ENCODE measurements at regions not wholly inside any gene's neighbourhood (a gene's known extent, or its start where the extent isn't known, plus 50 kb on each side); places are given as distances from the start of the nearest gene placed in this dataset.
A peak's percentile ranks its signal among the peaks of the same experiment; 100 is the strongest.

DNA sequence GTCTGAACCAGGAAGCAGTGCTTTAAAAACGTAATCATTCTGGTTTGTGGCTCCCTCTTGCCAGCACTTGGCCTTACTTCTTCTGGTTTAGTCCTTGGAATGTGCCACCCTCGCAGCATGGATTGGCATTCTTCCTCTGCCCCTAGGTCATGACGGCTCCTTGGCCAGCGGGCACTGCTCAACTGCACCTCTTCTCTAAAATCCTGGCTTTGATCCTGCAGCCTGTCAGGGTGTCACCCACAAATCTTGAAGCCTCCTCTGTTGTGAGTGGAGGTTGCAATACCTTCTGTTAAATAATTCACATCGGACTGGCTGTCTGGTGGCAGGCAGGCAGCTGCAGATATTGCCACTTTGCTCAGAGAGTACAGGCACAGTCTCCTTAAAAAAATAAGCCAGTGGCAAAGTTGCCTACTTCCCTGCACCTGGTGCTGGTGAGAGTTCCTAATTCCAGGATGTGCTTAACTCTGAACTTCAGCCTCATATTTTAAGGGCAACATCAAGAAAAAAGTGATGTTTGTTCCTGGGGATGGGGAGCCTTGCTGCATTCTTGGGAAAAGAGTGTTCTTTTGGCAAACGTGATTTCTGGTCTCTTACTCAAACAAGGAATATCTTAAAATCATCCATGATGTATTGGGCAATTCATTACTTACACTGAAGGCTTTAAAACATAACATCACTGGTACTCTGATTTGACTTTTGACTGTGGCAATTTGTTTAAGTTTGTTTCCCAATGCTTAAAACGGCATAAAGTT is 179.8 kb downstream of the FOXA2 start:
- H3K27ac ChIP-seq: peak overlapping the region; percentile 21 to 79 (median 58)
- no peak for DNase-seq

GRCh38 chr20:22403632-22404361 is 180.6 kb downstream of the FOXA2 start:
- TF ChIP-seq POLR2A (IDR thresholded peaks at IDR 0.05): no peak
- no peak for TF ChIP-seq POLR2AphosphoS5 (IDR thresholded peaks at IDR 0.05)
- no peak for TF ChIP-seq EP300 (IDR thresholded peaks at IDR 0.05)
- TF ChIP-seq CTCF (IDR thresholded peaks at IDR 0.05): no peak
- Histone ChIP-seq H3K4me3 (peak overlapping the region; percentile 23 to 41 (median 30)), H3K4me1 (peaks cover 0 to 27% (median 19%) of the 10 kb centered on the region in 4 donors), H3K27ac (peak overlapping the region; percentile 21 to 79 (median 58)), H3K27me3 (peaks cover 0 to 3% (median 0%) of the 10 kb centered on the region in 3 donors), H3K36me3 (no peaks in the 10 kb centered on the region), H3K9me3 (no peaks in the 10 kb centered on the region)
- DNase-seq: peak in 1 of 2 donors; percentile 55
- 7 to 10% (median 8%) methylated on average over 13 of the region's 13 CpGs for WGBS, 5 donors
- intact Hi-C loops (cut with DNase I; ENCODE audit: low total_unique reads): no loop called here

More for the DNA sequence above, 179.8 kb downstream of the FOXA2 start:
- Histone ChIP-seq H3K36me3 (no peaks in the 10 kb centered on the region), H3K4me1 (peaks cover 0 to 27% (median 19%) of the 10 kb centered on the region in 4 donors), H3K4me3 (peak overlapping the region in 2 of 4 donors; percentile 33 to 41), H3K9me3 (no peaks in the 10 kb centered on the region), H3K27me3 (peaks cover 0 to 3% (median 0%) of the 10 kb centered on the region in 3 donors)
- 20 to 34% (median 22%) methylated on average over 7 of the region's 7 CpGs for WGBS, 5 donors
- no peak for TF ChIP-seq POLR2A (IDR thresholded peaks at IDR 0.05)
- TF ChIP-seq EP300 (IDR thresholded peaks at IDR 0.05): no peak
- TF ChIP-seq POLR2AphosphoS5 (IDR thresholded peaks at IDR 0.05): no peak
- TF ChIP-seq CTCF (IDR thresholded peaks at IDR 0.05): no peak
- intact Hi-C loops (cut with DNase I; ENCODE audit: low total_unique reads): no loop called here

GRCh38 chr20:22403022-22403631 is 181.2 kb downstream of the FOXA2 start:
- DNase-seq: peak in 1 of 2 donors; percentile 49
- H3K4me3 ChIP-seq: peak overlapping the region; percentile 23 to 41 (median 30)
- H3K36me3 ChIP-seq: no peaks in the 10 kb centered on the region
- H3K9me3 ChIP-seq: no peaks in the 10 kb centered on the region
- peak overlapping the region; percentile 21 to 79 (median 58) for H3K27ac ChIP-seq
- WGBS, 5 donors: 10 to 25% (median 19%) methylated on average over 13 of the region's 13 CpGs
- peaks cover 0 to 3% (median 0%) of the 10 kb centered on the region in 3 donors for H3K27me3 ChIP-seq
- intact Hi-C loops (cut with DNase I; ENCODE audit: low total_unique reads): no loop called here
- TF ChIP-seq EP300 (IDR thresholded peaks at IDR 0.05) (no peak), POLR2AphosphoS5 (IDR thresholded peaks at IDR 0.05) (no peak), CTCF (IDR thresholded peaks at IDR 0.05) (no peak), POLR2A (IDR thresholded peaks at IDR 0.05) (no peak)
- H3K4me1 ChIP-seq: peaks cover 0 to 27% (median 19%) of the 10 kb centered on the region in 4 donors

DNA sequence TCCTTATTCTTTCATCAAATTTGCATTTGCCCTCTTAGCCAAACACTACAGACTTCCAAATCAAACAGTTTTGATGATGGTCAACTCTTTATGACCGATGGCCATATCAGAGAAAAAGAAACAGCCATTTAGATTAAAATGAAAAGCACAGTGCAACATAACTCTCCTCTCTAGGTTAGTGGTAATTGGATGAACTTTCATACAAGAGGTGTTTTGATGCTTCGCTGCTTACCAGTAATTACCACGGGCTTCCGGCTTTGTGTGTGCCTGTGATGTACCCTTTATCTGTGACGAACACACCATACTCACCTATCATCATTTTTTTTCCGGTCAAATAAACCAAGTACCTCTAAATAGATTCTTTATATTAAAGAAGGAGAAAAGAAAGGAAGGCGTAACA is 181.8 kb downstream of the FOXA2 start:
- Histone ChIP-seq H3K27ac (peak overlapping the region in 3 of 5 donors; percentile 21 to 79 (median 65)), H3K4me1 (peaks cover 0 to 27% (median 19%) of the 10 kb centered on the region in 4 donors), H3K36me3 (no peaks in the 10 kb centered on the region), H3K4me3 (no peak overlapping the region), H3K9me3 (no peaks in the 10 kb centered on the region), H3K27me3 (peaks cover 0 to 3% (median 0%) of the 10 kb centered on the region in 3 donors)
- 39 to 68% (median 59%) methylated on average over 7 of the region's 7 CpGs for WGBS, 5 donors
- no peak for TF ChIP-seq CTCF (IDR thresholded peaks at IDR 0.05)
- TF ChIP-seq POLR2A (IDR thresholded peaks at IDR 0.05): no peak
- TF ChIP-seq EP300 (IDR thresholded peaks at IDR 0.05): no peak
- peak in 1 of 3 donors; percentile 16 for TF ChIP-seq POLR2AphosphoS5 (IDR thresholded peaks at IDR 0.05)
- DNase-seq: no peak
- intact Hi-C loops (cut with DNase I; ENCODE audit: low total_unique reads): no loop called here

Data from stomach (tissue), 8 donors.